Gastrocnemius medialis (tissue), 4 donors: ENCODE measurements at regions not wholly inside any gene's neighbourhood (a gene's known extent, or its start where the extent isn't known, plus 50 kb on each side); places are given as distances from the start of the nearest gene placed in this dataset.

Experiments used
- ATAC-seq, 2 donors: fragments of 150-250 bp; one replicate each; pipeline ENCODE4 v1.9.1; 2016
- DNase-seq, 2 donors: peaks; one replicate each; pipeline ENCODE4 v3.0.0-alpha.2; 2019
- H3K27ac ChIP-seq, 4 donors: fragments of 200-600 bp; sonication (generic); 1 replicate in 1 of 4; 2 replicates in 3 of 4; pipeline ENCODE4 v1.5.1; 2016 to 2018; ENCODE audit warnings: mild to moderate bottlenecking in 2 of 4, moderate library complexity in 1 of 4
- H3K27me3 ChIP-seq, 3 donors: fragments of 200-600 bp; sonication (generic) in 2 of 3; 1 replicate in 1 of 3; 2 replicates in 2 of 3; pipeline versions ENCODE4 v1.5.1 to v1.6.0; 2016 to 2019; ENCODE audit warnings: mild to moderate bottlenecking in 1 of 3, moderate library complexity in 1 of 3
- H3K36me3 ChIP-seq, 2 donors: fragments of 200-600 bp; sonication (generic) in 1 of 2; one replicate each; pipeline ENCODE4 v1.5.1; 2017 to 2018
- H3K4me1 ChIP-seq, 2 donors: fragments of 200-600 bp; sonication (generic) in 1 of 2; one replicate each; pipeline ENCODE4 v1.5.1; 2016 to 2017; ENCODE audit warnings: mild to moderate bottlenecking in 2 of 2
- H3K4me3 ChIP-seq, 4 donors: fragments of 200-600 bp; sonication (generic) in 3 of 4; 1 replicate in 1 of 4; 2 replicates in 3 of 4; pipeline ENCODE4 v1.5.1; 2016 to 2019; ENCODE audit warnings: mild to moderate bottlenecking in 2 of 4
- H3K9me3 ChIP-seq, 3 donors: fragments of 200-600 bp; sonication (generic) in 2 of 3; 1 replicate in 1 of 3; 2 replicates in 2 of 3; pipeline ENCODE4 v1.5.1; 2016 to 2019
- POLR2A ChIP-seq, 2 donors: fragments of 450-650 bp; IDR thresholded peaks; one replicate each; pipeline ENCODE4 v1.6.1; 2017; ENCODE audit warnings: antibody characterized with exemption in 2 of 2, mild to moderate bottlenecking in 2 of 2, moderate library complexity in 2 of 2
- in situ Hi-C, 4 donors: fragments of 200-750 bp; cut with MboI; loops; one replicate each; pipeline versions ENCODE4 v1.15.0 to v1.8.0; 2017; ENCODE audit warnings: low sequenced_read_pairs in 4 of 4
- intact Hi-C: fragments of 100-400 bp; cut with DNase I; formaldehyde crosslinking; loops from one replicate; pipeline ENCODE4 v1.15.1; 2023; ENCODE audit warnings: low total_unique reads
- TF ChIP-seq, protein P1 (sequence below), 5 experiments: fragments of 450-650 bp in 3 of 5; fragments of 200-600 bp in 2 of 5; sonication (generic) in 2 of 5; IDR thresholded peaks in 4 of 5; conservative IDR thresholded peaks in 1 of 5; 1 replicate in 4 of 5; 2 replicates in 1 of 5; pipeline ENCODE4 v1.5.1; 2016 to 2019; ENCODE audit warnings: antibody characterized with exemption in 5 of 5, mild to moderate bottlenecking in 3 of 5, moderate library complexity in 3 of 5

DNA sequence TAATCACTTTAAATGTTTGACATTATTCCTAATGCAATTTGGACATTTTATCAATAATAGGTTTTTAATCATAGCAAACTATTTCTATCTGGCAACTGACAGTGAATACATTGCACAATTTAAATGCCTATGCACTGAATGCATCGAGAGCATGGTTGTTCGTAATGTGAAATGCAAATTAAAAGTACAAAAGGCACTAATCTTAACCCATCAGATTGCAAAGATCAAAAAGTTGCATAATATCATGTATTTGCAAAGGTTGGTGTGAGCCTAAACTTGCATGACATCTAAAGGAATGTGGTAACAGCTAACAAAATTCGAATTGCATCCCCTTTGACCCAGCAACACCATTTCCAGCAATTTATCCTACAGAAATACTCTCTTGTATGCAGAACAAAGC, 469.9 kb upstream of the IRAK1BP1 start:
- no peak overlapping the region for H3K4me3 ChIP-seq
- no peaks in the 10 kb centered on the region for H3K27me3 ChIP-seq
- intact Hi-C loops: no loop called here
- in situ Hi-C loops: no loop called here
- H3K36me3 ChIP-seq: no peaks in the 10 kb centered on the region
- no peak overlapping the region for H3K27ac ChIP-seq
- ATAC-seq (no peak), DNase-seq (no peak)
- TF ChIP-seq, protein P1, sequence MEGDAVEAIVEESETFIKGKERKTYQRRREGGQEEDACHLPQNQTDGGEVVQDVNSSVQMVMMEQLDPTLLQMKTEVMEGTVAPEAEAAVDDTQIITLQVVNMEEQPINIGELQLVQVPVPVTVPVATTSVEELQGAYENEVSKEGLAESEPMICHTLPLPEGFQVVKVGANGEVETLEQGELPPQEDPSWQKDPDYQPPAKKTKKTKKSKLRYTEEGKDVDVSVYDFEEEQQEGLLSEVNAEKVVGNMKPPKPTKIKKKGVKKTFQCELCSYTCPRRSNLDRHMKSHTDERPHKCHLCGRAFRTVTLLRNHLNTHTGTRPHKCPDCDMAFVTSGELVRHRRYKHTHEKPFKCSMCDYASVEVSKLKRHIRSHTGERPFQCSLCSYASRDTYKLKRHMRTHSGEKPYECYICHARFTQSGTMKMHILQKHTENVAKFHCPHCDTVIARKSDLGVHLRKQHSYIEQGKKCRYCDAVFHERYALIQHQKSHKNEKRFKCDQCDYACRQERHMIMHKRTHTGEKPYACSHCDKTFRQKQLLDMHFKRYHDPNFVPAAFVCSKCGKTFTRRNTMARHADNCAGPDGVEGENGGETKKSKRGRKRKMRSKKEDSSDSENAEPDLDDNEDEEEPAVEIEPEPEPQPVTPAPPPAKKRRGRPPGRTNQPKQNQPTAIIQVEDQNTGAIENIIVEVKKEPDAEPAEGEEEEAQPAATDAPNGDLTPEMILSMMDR (IDR thresholded peaks at IDR 0.05 in 4 of 5, conservative IDR thresholded peaks at IDR 0.05 in 1 of 5): no peak
- no peak for TF ChIP-seq POLR2A (IDR thresholded peaks at IDR 0.05)
- H3K9me3 ChIP-seq: no peaks in the 10 kb centered on the region
- no peaks in the 10 kb centered on the region for H3K4me1 ChIP-seq

DNA sequence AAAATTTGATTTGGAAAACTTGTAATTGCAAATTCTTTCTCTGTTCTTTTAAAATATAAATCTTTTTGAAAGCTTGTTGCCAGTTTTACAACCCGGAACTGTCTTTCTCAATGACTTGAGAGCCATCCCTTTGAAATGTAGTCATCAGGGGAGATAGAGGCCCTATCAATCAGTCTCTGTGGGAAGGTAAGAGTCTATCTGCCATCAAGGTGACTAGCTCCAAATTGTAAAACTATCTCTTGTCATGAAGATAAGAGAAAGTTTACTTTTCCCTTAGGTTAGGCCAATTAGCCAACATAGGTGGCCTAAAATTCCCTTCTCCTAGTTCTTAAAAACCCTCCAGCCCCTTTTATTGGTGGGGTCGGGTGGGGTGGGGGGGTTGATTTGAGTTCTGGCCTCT, 469.1 kb upstream of the IRAK1BP1 start:
- Histone ChIP-seq H3K9me3 (no peaks in the 10 kb centered on the region), H3K27ac (no peak overlapping the region), H3K4me1 (no peaks in the 10 kb centered on the region), H3K36me3 (no peaks in the 10 kb centered on the region), H3K4me3 (no peak overlapping the region), H3K27me3 (no peaks in the 10 kb centered on the region)
- TF ChIP-seq, protein P1 (IDR thresholded peaks at IDR 0.05 in 4 of 5, conservative IDR thresholded peaks at IDR 0.05 in 1 of 5): no peak
- no peak for TF ChIP-seq POLR2A (IDR thresholded peaks at IDR 0.05)
- intact Hi-C loops (no loop called here), in situ Hi-C loops (no loop called here)
- DNase-seq (no peak), ATAC-seq (no peak)

DNA sequence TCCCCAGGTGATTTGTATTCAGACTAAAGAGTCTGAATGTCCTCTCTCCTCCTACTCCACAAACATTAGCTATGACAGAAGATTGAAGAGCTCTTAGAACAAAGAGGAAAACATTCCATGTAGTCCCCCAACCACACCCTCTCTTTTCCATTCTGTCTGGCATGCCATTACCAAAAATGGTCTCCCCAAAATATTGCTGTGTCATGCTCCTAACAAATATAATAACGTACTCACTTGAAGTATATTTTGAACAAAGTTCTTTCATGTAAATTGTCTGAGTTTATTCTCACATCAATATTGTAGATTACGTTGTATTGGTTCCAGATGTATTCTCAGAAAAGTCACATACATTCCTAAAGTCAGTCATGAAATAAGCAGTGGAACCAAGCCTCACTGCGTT, 467.3 kb upstream of the IRAK1BP1 start:
- no peaks in the 10 kb centered on the region for H3K27me3 ChIP-seq
- DNase-seq (no peak), ATAC-seq (no peak)
- no peak overlapping the region for H3K27ac ChIP-seq
- no peaks in the 10 kb centered on the region for H3K9me3 ChIP-seq
- in situ Hi-C loops (no loop called here), intact Hi-C loops (no loop called here)
- H3K4me3 ChIP-seq: no peak overlapping the region
- TF ChIP-seq, protein P1 (IDR thresholded peaks at IDR 0.05 in 4 of 5, conservative IDR thresholded peaks at IDR 0.05 in 1 of 5): no peak
- no peak for TF ChIP-seq POLR2A (IDR thresholded peaks at IDR 0.05)
- H3K36me3 ChIP-seq: no peaks in the 10 kb centered on the region
- no peaks in the 10 kb centered on the region for H3K4me1 ChIP-seq

DNA sequence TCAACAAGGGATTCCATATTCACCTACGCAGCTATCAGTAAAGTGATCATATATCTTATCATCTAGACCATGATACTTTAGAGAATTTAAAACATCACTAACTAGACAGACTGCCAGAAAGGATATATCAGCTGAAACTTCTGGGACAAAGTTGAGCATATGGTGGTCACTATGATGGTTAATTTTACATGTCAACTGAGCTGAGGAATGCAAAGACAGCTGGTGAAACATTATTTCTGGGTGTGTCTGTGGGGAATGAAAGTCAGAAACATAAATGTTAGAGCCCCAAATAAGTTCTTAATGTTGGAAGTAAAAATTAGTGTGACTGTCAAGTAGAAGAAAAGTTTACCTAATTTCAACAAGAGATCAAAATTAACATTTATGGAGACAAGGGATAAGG, 440.0 kb upstream of the IRAK1BP1 start:
- TF ChIP-seq, protein P1 (IDR thresholded peaks at IDR 0.05 in 4 of 5, conservative IDR thresholded peaks at IDR 0.05 in 1 of 5): no peak
- no peak for TF ChIP-seq POLR2A (IDR thresholded peaks at IDR 0.05)
- DNase-seq (no peak), ATAC-seq (no peak)
- Histone ChIP-seq H3K4me3 (no peak overlapping the region), H3K36me3 (no peaks in the 10 kb centered on the region), H3K27ac (no peak overlapping the region), H3K4me1 (no peaks in the 10 kb centered on the region), H3K9me3 (no peaks in the 10 kb centered on the region), H3K27me3 (no peaks in the 10 kb centered on the region)
- in situ Hi-C loops: no loop called here
- intact Hi-C loops: no loop called here

DNA sequence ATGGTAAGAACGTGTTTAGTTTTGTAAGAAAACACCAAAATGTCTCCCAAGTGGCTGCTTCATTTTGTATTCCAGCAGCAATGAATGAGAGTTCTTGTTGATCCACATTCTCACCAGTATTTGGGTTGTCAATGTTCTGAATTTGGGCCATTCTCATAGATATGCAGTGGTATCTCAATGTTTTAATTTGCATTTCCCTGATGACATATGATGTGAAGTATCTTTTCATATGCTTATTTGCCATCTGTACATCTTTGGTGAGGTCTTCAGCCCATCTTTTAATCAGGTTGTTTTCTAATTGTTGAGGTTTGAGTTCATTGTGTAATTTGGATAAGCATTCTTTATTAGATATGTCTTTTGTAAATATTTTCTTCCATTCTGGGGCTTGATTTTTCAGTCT, 436.8 kb upstream of the IRAK1BP1 start:
- TF ChIP-seq, protein P1 (IDR thresholded peaks at IDR 0.05 in 4 of 5, conservative IDR thresholded peaks at IDR 0.05 in 1 of 5): no peak
- no peak for TF ChIP-seq POLR2A (IDR thresholded peaks at IDR 0.05)
- no peak for ATAC-seq
- no peaks in the 10 kb centered on the region for H3K4me1 ChIP-seq
- no peak for DNase-seq
- intact Hi-C loops: no loop called here
- no peaks in the 10 kb centered on the region for H3K36me3 ChIP-seq
- H3K27ac ChIP-seq: no peak overlapping the region
- in situ Hi-C loops: no loop called here
- no peak overlapping the region for H3K4me3 ChIP-seq
- H3K27me3 ChIP-seq: no peaks in the 10 kb centered on the region
- H3K9me3 ChIP-seq: no peaks in the 10 kb centered on the region
